ENCODE measurements at regions not wholly inside any gene's neighbourhood (a gene's known extent, or its start where the extent isn't known, plus 50 kb on each side); places are given as distances from the start of the nearest gene placed in this dataset.
"Not testable (repeated sequence)": the region's sequence is repeated elsewhere in the genome, so short reads cannot be mapped to it uniquely, and the experiment has no call there.

DNA sequence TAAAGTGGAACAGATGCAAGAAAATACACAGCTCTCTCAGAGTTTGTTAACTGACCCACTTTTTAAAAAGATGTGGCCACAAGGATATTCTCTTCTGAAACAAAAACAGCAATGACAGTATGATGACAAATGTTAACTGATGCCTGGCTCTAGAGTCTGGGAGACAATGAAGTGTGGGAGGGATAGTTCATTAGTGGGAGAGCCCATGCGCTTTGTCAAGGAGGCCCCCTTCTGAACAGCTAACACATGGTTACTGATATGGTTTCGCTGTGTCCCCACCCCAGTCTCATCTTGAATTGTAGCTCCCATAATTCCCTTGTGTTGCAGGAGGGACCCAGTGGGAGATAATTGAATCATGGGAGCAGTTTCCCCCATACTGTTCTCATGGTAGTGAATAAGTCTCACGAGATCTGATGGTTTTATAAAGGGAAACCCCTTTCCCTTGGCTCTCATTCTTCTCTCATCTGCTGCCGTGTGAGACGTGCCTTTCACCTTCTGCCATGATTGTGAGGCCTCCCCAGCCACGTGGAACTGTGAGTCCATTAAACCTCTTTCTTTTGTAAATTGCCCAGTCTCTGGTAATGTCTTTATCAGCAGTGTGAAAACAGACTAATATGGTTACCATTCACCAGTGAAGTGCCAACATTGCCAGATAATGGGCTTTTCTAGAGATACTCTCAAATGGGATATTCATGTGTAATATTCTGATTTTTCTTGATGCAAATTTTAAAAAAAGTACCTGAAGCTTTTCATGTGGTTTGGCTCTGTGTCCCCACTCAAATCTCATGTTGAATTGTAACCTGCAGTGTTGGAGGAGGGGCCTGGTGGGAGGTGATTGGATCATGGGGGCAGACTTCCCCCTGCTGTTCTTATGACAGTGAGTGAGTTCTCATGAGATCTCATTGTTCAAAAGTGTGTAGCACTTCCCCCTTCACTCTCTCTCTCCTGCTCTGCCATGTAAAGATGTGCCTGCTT, 435.8 kb downstream of the SHISA9 start:
- not testable (repeated sequence) for DNase-seq (ENCODE audit: low read depth in 1 of 2, low spot score in 1 of 2)

GRCh38 chr16:13338044-13338443, 436.6 kb downstream of the SHISA9 start:
- no peak for DNase-seq (ENCODE audit: low read depth in 1 of 2, low spot score in 1 of 2)

DNA sequence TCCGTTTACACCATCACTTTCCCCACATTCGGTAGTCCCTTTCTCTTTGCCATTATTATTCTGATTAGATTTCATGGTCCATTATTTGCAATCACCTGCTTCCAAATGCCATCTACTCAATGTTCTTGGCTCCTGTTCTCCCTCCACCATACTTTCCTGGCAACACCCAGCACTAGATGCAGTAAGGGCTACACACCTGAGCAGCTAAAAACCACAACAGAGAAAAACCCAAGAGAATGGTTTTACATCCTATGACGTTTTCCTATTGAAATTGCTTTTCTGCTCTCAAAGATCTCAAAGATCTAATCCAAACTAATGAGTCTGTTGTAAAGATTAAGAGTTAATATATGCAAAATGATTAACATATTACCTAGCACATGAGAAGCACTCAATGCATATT, 441.3 kb downstream of the SHISA9 start:
- DNase-seq (ENCODE audit: low read depth in 1 of 2, low spot score in 1 of 2) = no peak

- DNase-seq (ENCODE audit: low read depth in 1 of 2, low spot score in 1 of 2) = no peak
Observed at GRCh38 chr16:13344001-13344400, 442.6 kb downstream of the SHISA9 start.

GRCh38 chr16:13348416-13348815, 447.0 kb downstream of the SHISA9 start:
- no peak for DNase-seq (ENCODE audit: low read depth in 1 of 2, low spot score in 1 of 2)

GRCh38 chr16:13350000-13350399, 448.6 kb downstream of the SHISA9 start:
- DNase-seq (ENCODE audit: low read depth in 1 of 2, low spot score in 1 of 2) = no peak

DNA sequence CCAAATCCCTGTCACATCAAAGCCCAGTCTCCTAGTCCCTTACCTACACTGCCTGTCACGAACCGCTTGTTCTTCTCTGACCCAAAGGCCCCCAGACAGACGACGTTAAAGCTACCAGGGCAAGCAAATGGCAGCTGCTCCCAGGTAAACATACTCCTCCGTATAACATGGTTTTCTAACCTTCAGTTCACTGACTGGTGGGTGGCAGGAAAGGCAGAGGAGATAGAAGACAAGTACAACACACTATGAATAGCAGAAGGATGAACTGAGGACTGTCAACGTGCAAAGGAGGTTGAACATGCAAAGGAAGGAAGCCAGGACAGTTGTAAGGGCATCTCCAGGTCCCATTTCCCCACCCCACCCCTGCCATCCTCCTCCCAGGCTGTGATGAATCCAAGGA, 449.8 kb downstream of the SHISA9 start:
- no peak for DNase-seq (ENCODE audit: low read depth in 1 of 2, low spot score in 1 of 2)

GRCh38 chr16:13351601-13352217, 450.3 kb downstream of the SHISA9 start:
- no peak for DNase-seq (ENCODE audit: low read depth in 1 of 2, low spot score in 1 of 2)

- DNase-seq (ENCODE audit: low read depth in 1 of 2, low spot score in 1 of 2) = not testable (repeated sequence)
Observed at GRCh38 chr16:13352796-13353195, 451.4 kb downstream of the SHISA9 start.

GRCh38 chr16:13357842-13358241, 456.4 kb downstream of the SHISA9 start:
- not testable (repeated sequence) for DNase-seq (ENCODE audit: low read depth in 1 of 2, low spot score in 1 of 2)

GRCh38 chr16:13359835-13360234, 458.4 kb downstream of the SHISA9 start:
- no peak for DNase-seq (ENCODE audit: low read depth in 1 of 2, low spot score in 1 of 2)

DNA sequence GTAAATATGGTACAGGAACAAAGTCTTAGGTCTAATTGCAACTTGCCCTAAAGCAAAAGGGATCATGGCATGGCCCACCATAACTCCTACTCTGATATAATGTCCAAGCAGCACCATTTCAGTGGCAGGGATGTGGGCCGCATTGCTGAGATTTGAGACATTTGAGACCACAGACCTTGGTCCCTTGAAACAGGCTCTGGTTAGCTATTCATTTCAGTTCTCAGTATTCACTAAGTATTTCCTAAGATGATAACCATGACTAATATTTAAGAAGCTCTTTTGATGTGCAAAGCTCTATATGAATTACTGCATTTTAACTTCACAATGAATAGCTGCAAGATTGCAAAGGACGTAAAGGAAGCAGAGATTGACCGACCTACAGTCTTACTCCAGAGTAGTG, 471.0 kb downstream of the SHISA9 start:
- DNase-seq (ENCODE audit: low read depth in 1 of 2, low spot score in 1 of 2) = no peak

GRCh38 chr16:13376174-13376573, 474.8 kb downstream of the SHISA9 start:
- DNase-seq (ENCODE audit: low read depth in 1 of 2, low spot score in 1 of 2) = no peak

GRCh38 chr16:13377143-13377542, 475.7 kb downstream of the SHISA9 start:
- DNase-seq (ENCODE audit: low read depth in 1 of 2, low spot score in 1 of 2) = no peak

- no peak for DNase-seq (ENCODE audit: low read depth in 1 of 2, low spot score in 1 of 2)
Observed at GRCh38 chr16:13378151-13378550, 476.8 kb downstream of the SHISA9 start.

DNA sequence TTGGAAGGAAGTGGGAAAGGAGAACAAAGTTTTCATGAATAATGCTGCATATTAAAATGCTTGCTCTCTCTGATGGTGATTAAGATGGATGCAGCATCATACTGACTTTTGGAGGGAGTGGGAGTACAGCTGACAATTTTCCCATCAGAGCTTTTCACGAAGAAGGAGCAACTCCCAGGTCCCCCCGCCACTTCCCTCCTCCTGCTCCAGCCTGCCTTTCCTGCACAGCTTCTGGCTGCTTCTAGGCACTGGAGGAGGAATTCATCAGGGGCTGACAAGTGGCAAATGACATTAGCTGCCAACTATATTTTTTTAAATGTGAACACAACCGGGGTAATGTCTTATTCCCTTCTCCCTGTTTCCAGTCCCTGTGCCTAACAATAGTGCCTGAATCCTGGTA, 477.9 kb downstream of the SHISA9 start:
- no peak for DNase-seq (ENCODE audit: low read depth in 1 of 2, low spot score in 1 of 2)

- not testable (repeated sequence) for DNase-seq (ENCODE audit: low read depth in 1 of 2, low spot score in 1 of 2)
Observed at GRCh38 chr16:13385156-13386040, 484.0 kb downstream of the SHISA9 start.

- no peak for DNase-seq (ENCODE audit: low read depth in 1 of 2, low spot score in 1 of 2)
Observed at GRCh38 chr16:13390093-13390985, 488.9 kb downstream of the SHISA9 start.

- no peak for DNase-seq (ENCODE audit: low read depth in 1 of 2, low spot score in 1 of 2)
Observed at GRCh38 chr16:13390986-13391305, 489.5 kb downstream of the SHISA9 start.

- no peak for DNase-seq (ENCODE audit: low read depth in 1 of 2, low spot score in 1 of 2)
Observed at GRCh38 chr16:13391337-13391736, 489.9 kb downstream of the SHISA9 start.

DNA sequence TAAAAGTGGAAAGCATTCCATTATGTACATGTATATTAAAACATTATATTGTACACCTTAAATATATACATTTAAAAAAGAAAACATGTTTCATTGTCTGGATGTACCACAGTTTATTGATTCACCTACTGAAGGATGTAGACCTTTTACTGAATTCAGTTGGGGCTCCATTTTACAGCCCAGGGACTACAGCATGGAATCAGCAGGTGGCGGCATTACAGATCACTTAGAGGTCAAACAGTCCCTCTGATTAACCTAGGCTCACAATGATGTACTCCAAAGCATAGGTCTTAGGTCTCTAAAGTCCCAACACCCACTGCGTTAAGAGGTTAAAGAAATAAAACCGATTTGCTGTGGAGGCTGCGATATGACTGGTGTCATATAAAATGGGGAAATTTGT, 490.9 kb downstream of the SHISA9 start:
- no peak for DNase-seq (ENCODE audit: low read depth in 1 of 2, low spot score in 1 of 2)

Measured in activated CD4-positive, alpha-beta T cell treated with anti-CD3 and anti-CD28 coated beads, Interleukin-2, amount 50 U/mL, for 24 hours (primary cell).